Stimulated activated CD8-positive, alpha-beta memory T cell treated with anti-CD3 and anti-CD28 coated beads, Interleukin-12 subunit alpha, Interleukin-12 subunit beta, amount 100 ng/mL, for 4 hours (primary cell): ENCODE measurements at regions not wholly inside any gene's neighbourhood (a gene's known extent, or its start where the extent isn't known, plus 50 kb on each side); places are given as distances from the start of the nearest gene placed in this dataset.
"Not testable (repeated sequence)": the region's sequence is repeated elsewhere in the genome, so short reads cannot be mapped to it uniquely, and the experiment has no call there.

Experiments used
- DNase-seq: peaks from one replicate; pipeline ENCODE4 v3.0.0-alpha.2; 2020; ENCODE audit warnings: low read depth

GRCh38 chr6:141969768-141970415 is 162.8 kb upstream of the GJE1 start:
- not testable (repeated sequence) for DNase-seq

GRCh38 chr6:141969201-141969600 is 163.5 kb upstream of the GJE1 start:
- no peak for DNase-seq

GRCh38 chr6:141968632-141969031 is 164.1 kb upstream of the GJE1 start:
- no peak for DNase-seq

GRCh38 chr6:141965016-141965545 is 167.6 kb upstream of the GJE1 start:
- DNase-seq: no peak

- DNase-seq: no peak
Measured at GRCh38 chr6:141963543-141964295, 169.0 kb upstream of the GJE1 start.

- DNase-seq: no peak
Measured at GRCh38 chr6:141957271-141957670, 175.5 kb upstream of the GJE1 start.

GRCh38 chr6:141956868-141957267 is 175.9 kb upstream of the GJE1 start:
- DNase-seq: no peak

- no peak for DNase-seq
Measured at GRCh38 chr6:141956046-141956761, 176.5 kb upstream of the GJE1 start.

GRCh38 chr6:141953072-141953471 is 179.7 kb upstream of the GJE1 start:
- DNase-seq: no peak

- DNase-seq: no peak
Measured at GRCh38 chr6:141946502-141946901, 186.2 kb upstream of the GJE1 start.

- DNase-seq: no peak
Measured at GRCh38 chr6:141938664-141939063, 194.1 kb upstream of the GJE1 start.

- no peak for DNase-seq
Measured at GRCh38 chr6:141932685-141933084, 200.0 kb upstream of the GJE1 start.

GRCh38 chr6:141926200-141926900 is 206.4 kb upstream of the GJE1 start:
- DNase-seq: not testable (repeated sequence)

GRCh38 chr6:141925001-141925400 is 207.7 kb upstream of the GJE1 start:
- no peak for DNase-seq

- DNase-seq: no peak
Measured at GRCh38 chr6:141922898-141923297, 209.8 kb upstream of the GJE1 start.

- DNase-seq: not testable (repeated sequence)
Measured at GRCh38 chr6:141916682-141917505, 215.8 kb upstream of the GJE1 start.

- no peak for DNase-seq
Measured at GRCh38 chr6:141914646-141915045, 218.1 kb upstream of the GJE1 start.

- no peak for DNase-seq
Measured at GRCh38 chr6:141906569-141907080, 226.1 kb upstream of the GJE1 start.

GRCh38 chr6:141890661-141891060 is 242.1 kb upstream of the GJE1 start:
- DNase-seq: no peak

GRCh38 chr6:141884850-141885249 is 247.9 kb upstream of the GJE1 start:
- DNase-seq: no peak

GRCh38 chr6:141878686-141879085 is 254.0 kb upstream of the GJE1 start:
- no peak for DNase-seq
